Pulmonary artery endothelial cell (primary cell): ENCODE measurements at regions not wholly inside any gene's neighbourhood (a gene's known extent, or its start where the extent isn't known, plus 50 kb on each side); places are given as distances from the start of the nearest gene placed in this dataset.
"Not testable (repeated sequence)": the region's sequence is repeated elsewhere in the genome, so short reads cannot be mapped to it uniquely, and the experiment has no call there.

ENCODE experiments used
- DNase-seq: peaks from one replicate; pipeline ENCODE4 v3.0.0-alpha.2; 2011; ENCODE audit warnings: low read depth, low spot score

- not testable (repeated sequence) for DNase-seq
Observed at GRCh38 chr16:29297144-29297808, 109.2 kb downstream of the NPIPB11 start.

GRCh38 chr16:29296176-29296575 is 110.3 kb downstream of the NPIPB11 start:
- not testable (repeated sequence) for DNase-seq

- not testable (repeated sequence) for DNase-seq
Observed at GRCh38 chr16:29294951-29295795, 111.3 kb downstream of the NPIPB11 start.

- DNase-seq: not testable (repeated sequence)
Observed at GRCh38 chr16:29294400-29294933, 112.0 kb downstream of the NPIPB11 start.

GRCh38 chr16:29293545-29293944 is 113.0 kb downstream of the NPIPB11 start:
- not testable (repeated sequence) for DNase-seq

GRCh38 chr16:29292952-29293471 is 113.5 kb downstream of the NPIPB11 start:
- not testable (repeated sequence) for DNase-seq

- DNase-seq: not testable (repeated sequence)
Observed at GRCh38 chr16:29291329-29292271, 114.9 kb downstream of the NPIPB11 start.

GRCh38 chr16:29290631-29291247 is 115.8 kb downstream of the NPIPB11 start:
- DNase-seq: peak; percentile 69

GRCh38 chr16:29289516-29290239 is 116.8 kb downstream of the NPIPB11 start:
- not testable (repeated sequence) for DNase-seq

- DNase-seq: not testable (repeated sequence)
Observed at GRCh38 chr16:29288711-29289474, 117.6 kb downstream of the NPIPB11 start.

- not testable (repeated sequence) for DNase-seq
Observed at GRCh38 chr16:29287871-29288535, 118.5 kb downstream of the NPIPB11 start.

GRCh38 chr16:29287246-29287645 is 119.3 kb downstream of the NPIPB11 start:
- not testable (repeated sequence) for DNase-seq

GRCh38 chr16:29286796-29287195 is 119.7 kb downstream of the NPIPB11 start:
- not testable (repeated sequence) for DNase-seq

GRCh38 chr16:29286161-29286560 is 120.3 kb downstream of the NPIPB11 start:
- DNase-seq: not testable (repeated sequence)

- DNase-seq: not testable (repeated sequence)
Observed at GRCh38 chr16:29285151-29285885, 121.2 kb downstream of the NPIPB11 start.

GRCh38 chr16:29284723-29285122 is 121.8 kb downstream of the NPIPB11 start:
- not testable (repeated sequence) for DNase-seq

- DNase-seq: not testable (repeated sequence)
Observed at GRCh38 chr16:29284159-29284558, 122.4 kb downstream of the NPIPB11 start.
